GDM1 (cell line): ENCODE measurements at regions not wholly inside any gene's neighbourhood (a gene's known extent, or its start where the extent isn't known, plus 50 kb on each side); places are given as distances from the start of the nearest gene placed in this dataset.

Experiments used
- DNase-seq: peaks from one replicate; lab custom pipeline; 2025; lab: John Stamatoyannopoulos, UW

DNA sequence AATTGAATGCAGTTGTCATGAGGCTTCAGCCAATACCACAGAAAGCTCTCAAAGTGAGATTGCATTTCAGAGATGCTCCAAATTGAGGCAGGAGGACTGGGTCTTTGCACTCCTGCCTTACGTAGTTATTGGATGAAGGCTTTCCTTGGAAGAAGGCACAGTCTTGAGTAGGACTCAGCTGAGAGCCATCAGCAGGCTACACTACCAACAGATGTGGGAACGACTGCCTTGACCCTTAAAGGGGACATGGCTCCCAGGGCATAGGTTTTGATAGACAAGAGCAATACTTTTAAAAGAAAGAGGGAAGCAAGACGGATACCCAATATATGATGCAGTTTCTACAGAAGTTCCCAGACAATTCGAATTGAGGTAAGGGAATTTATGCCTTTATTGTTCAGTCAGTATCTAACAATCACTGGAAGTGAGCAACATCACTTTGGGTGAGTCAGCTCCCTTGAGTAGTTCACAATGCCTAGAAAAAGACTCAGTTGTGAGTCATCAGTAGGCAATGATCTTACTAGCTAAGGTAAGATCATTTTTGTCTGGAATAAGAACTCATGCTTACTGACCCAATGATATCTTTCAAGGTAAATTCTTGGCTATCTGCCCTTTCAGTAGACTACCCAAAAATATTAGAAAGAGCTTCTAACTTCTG lies 390.8 kb downstream of the GJA1 start:
- DNase-seq = no peak

DNA sequence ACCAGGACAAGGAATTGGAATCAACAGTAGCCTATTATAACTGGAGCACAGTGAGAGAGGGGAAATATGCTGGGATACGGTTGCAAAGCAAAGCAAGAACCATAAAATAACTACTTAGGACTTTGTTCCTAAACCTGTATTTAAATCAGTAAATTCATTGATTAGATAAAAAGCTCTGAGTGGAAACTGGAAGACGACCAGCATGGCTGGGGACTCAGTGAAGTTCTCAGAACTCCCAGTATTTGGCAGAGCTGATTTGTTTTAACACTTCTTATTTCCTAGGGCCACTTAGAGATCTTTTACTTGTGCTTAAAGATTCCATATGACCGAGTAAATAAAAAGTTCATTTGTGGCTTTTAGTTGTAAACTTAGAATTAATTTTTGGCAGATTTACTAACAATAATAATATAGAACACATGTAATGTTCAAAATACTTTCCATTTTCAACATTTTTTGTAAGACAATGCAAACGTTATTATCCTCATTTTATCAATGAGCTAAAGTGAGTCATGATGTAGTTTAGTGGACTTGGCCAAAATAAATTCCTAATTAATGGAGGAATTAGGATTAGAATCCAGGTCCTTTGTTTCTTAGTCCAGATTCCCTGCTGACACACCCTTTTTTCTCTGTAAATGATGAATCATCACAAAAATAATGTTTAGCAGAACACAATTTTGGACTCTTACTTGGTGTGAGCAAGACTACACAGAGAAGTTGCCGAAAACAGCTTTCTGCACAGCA lies 392.9 kb downstream of the GJA1 start:
- no peak for DNase-seq

DNA sequence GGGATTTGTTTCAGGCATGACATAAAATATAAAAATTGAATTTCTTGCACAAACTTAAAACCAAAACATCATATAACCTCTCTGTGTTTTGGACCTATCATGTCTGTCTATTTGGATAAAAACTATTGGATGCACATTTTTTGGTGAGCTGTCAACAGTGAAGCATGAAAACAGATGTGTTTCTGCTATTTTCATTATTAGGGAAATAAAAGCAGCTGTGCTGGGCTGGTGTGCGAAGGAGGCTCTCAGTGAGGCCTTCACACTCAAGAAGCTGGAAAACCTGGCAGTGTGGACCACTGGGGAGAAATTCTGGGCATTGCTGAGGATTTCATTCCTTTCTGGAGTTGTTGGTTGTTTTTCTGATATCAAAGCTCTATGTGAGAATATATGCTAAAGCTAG lies 395.3 kb downstream of the GJA1 start:
- no peak for DNase-seq

DNA sequence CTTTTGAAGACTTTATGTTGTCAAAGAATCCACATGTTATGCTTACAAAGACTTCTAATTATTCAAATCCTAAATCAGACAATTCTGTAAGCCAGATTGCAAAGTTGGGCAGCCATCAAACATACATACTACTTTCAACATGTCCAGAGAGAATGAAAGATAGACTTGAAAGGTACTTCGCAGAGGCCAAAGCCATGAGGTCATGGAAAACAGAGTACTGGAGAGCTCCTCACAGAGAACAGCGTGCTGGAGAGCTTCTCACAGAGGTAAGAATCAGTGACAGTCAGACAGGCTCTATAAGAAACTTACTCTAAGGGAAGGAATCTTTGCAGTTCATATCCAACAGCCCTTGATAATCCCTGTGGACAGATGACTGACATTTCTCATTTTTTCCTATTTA lies 400.2 kb downstream of the GJA1 start:
- DNase-seq = no peak

DNA sequence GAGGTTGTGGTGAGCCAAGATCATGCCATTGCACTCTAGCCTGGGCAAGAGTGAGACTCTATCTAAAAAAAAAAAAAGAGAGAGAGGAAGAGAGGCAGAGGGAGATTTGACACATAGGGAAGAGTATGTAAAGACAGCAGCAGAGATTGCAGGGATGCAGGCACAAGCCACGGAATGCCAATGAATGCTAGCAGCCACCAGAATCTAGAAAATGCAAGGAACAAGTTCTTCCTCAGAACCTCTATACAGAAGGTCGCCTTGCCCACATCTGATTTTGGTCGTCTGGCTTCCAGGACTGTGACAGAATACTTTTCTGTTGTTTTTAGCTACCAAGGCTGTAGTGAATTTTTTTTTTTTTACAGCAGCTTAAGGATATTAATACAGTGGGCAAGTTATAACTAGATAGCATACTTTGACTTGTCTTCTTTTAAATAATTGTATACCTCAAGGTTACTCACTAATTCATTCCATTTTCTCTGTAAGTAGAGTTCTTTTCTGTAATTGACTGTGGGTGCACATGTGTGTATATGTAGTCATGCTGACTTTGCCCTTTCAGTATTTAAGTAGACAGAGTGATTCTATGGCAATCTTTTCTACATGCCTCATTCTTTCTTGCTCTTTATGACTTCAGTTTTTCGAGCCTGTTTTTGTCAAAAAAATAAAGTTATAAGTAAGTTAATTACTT lies 402.2 kb downstream of the GJA1 start:
- no peak for DNase-seq

DNA sequence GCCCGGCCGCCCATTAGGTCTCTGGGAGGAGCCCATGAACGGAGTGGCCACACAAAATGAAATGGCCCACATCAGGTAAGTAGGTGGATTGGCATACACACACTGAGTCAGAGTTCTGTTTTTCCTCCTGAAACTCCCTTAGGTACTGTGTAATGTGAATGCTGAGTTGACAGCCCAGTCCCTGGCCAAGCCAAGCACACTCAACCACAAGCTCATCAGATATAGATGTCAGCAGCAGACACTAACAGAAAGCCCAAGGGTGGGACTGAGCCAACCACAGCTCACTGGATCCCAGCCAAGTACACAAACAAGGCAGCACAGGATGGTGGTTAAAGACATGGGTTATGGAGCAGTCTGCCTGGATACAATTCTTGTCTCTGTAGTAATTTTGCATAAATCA lies 403.4 kb downstream of the GJA1 start:
- peak; percentile 75 for DNase-seq

DNA sequence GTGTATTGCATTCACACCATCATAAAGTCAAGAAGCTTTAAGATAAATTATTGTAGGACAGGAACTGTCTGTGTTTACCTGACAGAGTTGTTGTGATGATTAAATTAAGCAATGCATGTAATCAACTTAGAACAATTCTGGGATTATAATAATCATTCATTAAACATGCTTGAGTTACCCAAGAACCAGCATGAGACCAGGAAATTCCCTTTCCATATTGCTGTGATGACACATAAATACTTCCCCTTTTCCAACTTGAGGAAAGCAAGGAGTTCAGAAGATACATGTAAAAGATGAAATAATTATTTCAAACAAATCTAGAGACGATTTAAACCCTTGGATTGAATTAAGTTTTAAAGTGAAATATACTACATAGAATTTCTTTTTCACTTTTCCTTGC lies 404.4 kb downstream of the GJA1 start:
- no peak for DNase-seq

DNA sequence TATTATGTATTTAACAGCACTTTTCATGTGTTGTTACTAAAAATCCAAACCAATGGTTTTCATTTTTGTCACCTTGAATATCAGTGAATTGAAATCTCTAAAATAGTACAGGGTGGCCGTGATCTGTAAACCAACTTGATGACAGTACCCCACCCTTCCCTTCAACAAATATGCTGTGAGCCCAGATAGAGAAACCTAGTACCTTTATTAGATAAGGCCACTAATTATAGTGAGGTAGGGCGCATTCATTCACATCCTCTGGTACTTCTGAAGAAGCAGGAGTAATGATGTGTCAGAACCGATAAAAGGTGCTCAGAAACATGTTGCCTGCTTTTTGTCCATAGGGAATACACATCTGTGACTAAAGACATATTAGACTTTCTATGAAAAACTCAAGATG lies 409.5 kb downstream of the GJA1 start:
- DNase-seq = no peak

DNA sequence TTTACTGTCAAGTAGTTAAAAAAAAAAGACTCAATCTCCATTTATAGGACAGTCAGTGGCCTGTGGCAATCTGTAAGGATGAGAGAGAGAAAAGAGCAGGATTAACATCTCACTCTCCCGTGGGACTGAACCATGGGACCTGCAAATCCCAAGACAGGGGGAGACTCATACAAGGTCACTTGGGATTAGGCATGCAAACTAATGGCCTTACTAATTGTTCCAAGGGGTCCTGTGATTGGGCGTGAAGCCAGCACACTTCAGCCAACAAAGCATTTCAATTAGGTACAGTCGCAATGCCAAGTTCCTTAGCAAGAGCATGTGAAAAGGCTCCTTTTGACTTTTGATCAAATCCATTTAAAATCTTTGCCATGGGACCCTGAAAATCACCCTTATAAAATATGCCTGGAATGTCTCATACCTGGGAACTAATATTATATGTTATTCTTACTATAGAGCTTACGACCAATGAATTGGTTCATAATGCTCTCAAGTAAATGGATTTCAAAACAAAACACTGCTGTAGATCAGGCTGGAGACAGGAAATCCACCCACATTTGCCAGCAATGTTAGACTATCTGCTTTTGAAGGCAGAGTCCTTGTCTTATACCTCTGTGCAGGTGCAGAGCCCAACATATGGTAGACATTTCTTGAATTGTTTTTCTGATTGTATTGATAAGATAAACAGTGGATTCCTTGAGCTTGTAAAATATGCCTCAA lies 412.5 kb downstream of the GJA1 start:
- DNase-seq = no peak

DNA sequence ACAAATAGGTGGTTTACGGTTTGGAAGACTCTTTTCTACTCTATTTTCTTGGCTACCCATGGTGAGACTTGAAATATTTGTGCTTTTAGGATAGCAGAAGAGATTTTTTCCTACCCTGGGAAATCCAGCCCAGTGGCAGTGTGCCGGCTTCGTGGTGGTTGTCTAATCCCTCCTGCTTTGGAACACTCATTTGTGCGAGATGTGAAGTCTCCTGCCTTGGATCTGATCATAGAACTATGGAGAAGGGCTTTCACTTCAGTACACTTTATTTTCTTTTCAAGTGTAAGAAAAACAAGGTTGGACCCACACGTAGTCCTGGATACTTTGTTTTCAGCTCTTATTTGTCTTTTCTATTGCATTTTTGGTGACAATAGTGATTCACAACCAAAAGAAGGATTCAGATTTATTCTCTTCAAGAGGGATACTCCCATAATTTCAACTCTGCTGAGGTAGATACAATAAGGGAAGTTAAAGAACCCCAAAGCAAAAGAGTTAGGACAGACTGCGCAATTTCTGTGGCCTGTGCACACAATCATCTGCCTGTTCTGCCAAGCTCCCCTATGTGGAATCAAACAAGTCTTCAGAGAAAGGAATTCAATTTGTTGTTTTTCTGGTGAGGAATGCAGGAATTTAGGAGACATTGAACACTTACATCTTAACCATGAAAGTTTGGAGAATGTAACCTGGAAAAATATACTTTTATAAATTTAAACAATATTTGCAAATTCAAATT lies 413.2 kb downstream of the GJA1 start:
- DNase-seq = no peak

DNA sequence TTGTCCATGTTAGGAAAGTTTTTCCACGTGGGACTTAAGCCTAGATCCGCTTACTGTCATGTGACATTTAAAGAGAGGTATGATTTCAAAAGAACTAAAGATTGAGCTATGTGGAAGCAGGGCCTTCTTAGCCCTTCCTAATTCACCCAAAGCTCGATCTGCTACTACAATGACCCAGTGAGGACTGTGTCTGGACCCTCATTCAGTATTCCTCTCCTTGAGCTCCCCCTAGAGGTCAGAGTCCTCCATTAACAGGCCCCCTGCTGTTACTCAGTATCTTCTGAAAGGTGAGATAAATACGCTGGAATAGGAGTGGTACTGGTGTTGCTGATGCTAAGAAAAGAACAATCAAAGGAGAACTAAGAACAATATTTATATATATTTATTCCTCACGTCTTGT lies 414.0 kb downstream of the GJA1 start:
- peak; percentile 73 for DNase-seq

DNA sequence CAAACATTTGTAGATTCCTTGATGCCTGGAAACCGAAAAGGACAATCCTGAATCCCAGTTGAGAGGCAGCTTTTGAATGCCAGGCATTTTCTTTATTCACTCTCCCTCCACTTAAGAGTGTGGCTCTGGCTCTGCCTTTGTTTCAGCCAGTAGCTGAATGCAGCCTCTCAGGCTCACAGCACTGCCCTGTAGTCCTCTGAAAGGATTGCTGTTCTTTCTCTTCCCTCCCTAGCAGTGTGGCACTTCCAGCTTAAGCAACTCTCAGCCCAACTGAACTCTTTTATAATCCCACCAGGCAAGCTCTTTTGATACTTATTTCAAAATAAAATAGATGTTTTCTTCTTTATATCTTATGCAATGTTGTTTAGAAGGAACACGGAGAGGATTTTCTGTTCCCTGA lies 415.6 kb downstream of the GJA1 start:
- DNase-seq = no peak

DNA sequence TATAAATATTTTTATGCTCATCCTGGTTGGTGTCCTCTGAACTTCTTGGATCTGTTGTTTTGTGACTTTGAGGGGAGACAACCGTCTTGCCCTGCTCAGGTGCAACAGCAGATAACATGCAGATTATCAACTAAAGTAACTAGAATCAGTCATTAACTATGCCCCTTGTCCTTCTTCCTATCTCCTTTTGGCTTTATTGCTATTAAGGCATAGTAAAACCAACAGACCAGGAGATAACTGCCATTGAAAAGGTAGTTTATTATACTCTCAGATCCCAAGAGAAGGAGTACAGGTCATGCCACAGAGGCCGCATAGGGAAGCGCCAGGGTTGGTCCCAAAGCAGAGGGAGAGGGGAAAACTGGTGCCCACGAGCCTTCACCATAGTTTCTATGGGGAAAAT lies 418.2 kb downstream of the GJA1 start:
- no peak for DNase-seq

DNA sequence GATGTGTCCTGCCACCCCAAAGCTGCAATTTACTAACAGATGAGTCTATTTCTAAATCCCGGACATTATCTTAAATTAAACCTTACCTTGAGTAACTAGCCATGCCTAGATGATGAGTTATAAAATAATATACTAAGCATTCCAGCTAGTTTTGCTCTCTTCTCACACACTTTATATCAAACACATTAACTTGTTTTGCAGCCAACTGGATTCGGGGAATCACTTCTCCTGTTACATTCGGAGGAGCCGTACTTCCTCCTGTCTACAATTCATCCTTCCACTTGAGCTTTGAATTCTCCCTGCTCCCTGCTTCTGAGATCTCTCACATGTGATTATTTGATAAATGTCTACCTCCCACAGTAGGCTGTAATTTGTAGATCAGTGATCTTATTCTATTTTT lies 420.1 kb downstream of the GJA1 start:
- DNase-seq = no peak

DNA sequence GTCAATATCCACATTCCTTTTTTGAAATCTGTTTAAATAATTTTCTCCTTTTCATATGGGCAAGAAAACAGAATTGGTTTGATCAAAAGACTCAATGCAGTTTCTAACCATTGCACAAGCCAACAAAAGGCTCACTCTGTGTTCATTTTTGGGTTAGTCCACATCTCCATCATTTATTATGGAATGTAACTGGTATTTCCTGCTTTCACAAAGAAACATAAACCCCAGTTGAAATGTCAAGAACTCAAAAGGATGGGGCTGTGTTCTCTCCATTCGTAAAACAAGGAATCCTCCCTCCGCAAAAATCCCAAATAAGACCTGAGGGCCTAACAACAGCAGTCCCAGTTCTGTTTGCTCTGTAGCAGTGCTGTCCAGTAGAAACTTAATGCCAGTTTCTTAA lies 420.9 kb downstream of the GJA1 start:
- no peak for DNase-seq

DNA sequence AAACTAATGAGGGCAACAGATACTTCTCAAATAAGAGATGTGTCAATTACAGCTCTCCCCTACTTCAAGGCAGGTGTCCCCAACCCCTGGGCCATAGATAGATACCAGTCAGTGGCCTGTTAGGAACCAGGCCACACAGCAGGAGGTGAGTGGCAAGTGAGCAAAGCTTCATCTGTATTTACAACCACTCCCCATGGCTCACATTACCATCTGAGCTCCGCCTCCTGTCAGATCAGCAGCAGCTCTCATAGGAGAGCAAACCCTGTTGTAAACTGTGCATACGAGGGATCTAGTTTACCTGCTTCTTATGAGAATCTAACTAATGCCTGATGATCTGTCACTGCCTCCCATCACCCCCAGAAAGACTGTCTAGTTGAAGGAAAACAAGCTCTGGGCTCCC lies 422.1 kb downstream of the GJA1 start:
- DNase-seq = no peak

DNA sequence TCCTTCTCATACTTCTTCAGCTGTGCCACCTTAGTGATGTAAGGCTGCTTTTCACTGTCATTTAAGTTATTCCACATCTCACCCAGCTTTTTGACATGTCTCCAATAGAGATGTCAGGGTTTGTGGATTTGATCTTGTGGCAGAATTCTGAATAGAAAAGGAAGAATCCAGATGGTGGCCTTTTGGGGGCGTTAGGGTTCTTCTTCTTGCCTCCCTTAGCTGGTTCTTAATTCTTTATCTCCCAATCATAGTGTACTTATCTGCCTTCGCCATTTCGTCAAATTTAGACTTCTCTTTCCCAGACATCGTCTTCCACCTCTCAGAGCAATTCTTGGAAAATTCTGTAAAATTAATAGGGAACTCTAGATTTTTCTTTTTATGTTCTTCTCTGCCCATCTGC lies 422.9 kb downstream of the GJA1 start:
- no peak for DNase-seq

DNA sequence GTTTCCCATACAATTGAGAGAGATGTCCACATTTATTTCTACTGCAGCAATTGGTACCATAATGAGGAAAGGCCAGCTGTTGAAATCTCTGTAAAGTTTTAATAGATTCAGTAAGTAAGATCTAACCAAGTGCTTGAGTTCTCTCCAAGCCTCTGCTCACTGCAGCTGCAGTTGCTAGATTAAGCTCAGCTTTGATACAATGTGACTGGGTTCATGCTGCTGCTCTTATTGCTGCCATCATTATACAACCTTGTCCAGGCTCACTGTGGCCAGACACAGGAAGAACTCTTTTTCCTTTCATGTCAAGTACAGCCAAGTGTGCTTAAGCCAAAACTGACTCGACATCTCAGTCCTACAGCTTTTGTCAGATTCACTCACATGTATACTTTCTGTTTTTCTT lies 423.5 kb downstream of the GJA1 start:
- DNase-seq = no peak

DNA sequence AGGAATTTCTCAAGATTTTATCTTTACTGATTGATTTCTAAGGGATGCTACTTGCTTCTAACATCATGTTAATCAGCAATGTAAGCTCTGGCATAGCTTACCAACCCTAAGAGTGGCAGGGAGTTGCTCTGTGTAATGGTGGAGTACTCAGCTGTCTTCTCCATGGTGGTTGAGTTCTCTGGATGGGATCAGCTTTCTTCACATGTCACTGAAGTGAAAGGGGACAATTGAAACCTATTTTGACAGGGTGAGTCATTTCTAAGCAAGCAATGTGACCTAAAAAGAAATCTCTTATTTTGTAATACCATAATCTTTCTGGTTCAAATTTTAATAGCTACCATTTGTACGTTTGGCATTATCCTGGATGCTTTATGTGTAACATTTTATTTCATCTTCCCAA lies 430.4 kb downstream of the GJA1 start:
- DNase-seq = no peak

DNA sequence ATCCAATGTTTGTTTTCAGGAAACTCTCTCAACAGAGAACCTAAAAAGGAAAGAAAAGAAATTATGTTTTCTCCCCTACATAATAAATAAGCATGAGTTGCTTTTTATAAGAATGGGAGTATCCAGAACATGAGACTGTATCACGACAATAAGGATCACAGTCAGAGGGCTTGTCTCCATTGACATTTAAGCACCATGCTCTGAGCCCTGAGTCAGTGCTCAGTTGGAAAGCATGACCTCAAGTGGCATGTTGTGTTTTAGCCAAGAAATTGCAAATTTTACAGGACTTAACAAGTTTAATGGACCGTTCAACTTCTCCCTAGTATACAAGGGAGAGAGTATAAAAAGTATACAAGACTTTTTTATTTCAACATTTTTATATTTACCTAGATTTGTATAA lies 431.6 kb downstream of the GJA1 start:
- DNase-seq = no peak

DNA sequence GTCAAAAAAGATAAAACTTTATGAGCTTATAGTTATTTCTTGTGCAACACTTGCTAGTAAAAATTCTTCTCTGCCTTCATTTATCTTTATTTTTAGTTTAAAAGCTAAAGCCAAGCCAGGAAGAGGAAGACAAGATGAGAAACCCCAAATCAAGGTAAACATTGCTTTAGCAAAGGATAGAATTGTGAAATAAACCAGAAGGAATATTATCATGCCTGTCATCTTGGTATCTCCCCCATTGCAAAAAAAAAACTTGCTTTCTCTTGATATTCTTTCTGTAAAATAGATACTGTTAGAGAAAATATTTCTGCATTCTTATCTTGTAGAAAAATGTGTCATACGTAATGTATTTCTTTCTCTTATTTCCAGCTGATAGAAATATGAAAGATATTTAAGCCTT lies 432.8 kb downstream of the GJA1 start:
- no peak for DNase-seq

DNA sequence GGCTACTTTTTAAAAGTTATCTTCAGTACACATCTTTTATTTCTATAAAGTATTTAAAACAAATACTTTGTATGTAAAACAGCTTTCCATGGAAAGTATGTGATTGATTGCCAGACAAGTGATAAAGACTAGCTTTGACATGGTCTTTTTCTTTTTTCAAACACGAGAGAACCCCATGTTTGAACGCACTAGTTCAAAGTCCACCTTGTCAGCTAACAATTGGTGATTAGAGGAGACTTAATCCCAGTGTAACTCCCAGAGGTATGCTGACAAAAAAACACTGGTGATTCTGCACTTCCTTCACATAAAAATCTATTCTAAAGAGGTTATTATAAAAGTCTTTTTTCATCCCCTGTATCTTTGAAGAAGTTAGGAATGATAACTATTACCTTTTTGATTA lies 438.1 kb downstream of the GJA1 start:
- DNase-seq = no peak
